ENCODE measurements at regions not wholly inside any gene's neighbourhood (a gene's known extent, or its start where the extent isn't known, plus 50 kb on each side); places are given as distances from the start of the nearest gene placed in this dataset.

- DNase-seq: no peak
These were observed 668.2 kb downstream of the CCSER2 start for GRCh38 chr10:84996580-84996979.

GRCh38 chr10:84997870-84998269 is 669.5 kb downstream of the CCSER2 start:
- DNase-seq: no peak

- no peak for DNase-seq
These were observed 671.5 kb downstream of the CCSER2 start for GRCh38 chr10:84999929-85000328.

GRCh38 chr10:85003083-85003482 is 674.7 kb downstream of the CCSER2 start:
- DNase-seq: no peak

GRCh38 chr10:85008488-85009184 is 680.2 kb downstream of the CCSER2 start:
- no peak for DNase-seq

GRCh38 chr10:85012305-85012704 is 683.9 kb downstream of the CCSER2 start:
- DNase-seq: no peak

- DNase-seq: no peak
These were observed 698.6 kb downstream of the CCSER2 start for GRCh38 chr10:85026878-85027467.

- no peak for DNase-seq
These were observed 704.6 kb downstream of the CCSER2 start for GRCh38 chr10:85032981-85033380.

- DNase-seq: no peak
These were observed 708.3 kb downstream of the CCSER2 start for GRCh38 chr10:85036661-85037060.

- DNase-seq: no peak
These were observed 710.9 kb downstream of the CCSER2 start for GRCh38 chr10:85039311-85039710.

GRCh38 chr10:85043207-85043606 is 714.8 kb downstream of the CCSER2 start:
- no peak for DNase-seq

GRCh38 chr10:85045046-85045445 is 716.7 kb downstream of the CCSER2 start:
- DNase-seq: no peak

GRCh38 chr10:85047170-85047834 is 718.9 kb downstream of the CCSER2 start:
- DNase-seq: no peak

- no peak for DNase-seq
These were observed 719.6 kb downstream of the CCSER2 start for GRCh38 chr10:85047979-85048378.

GRCh38 chr10:85048644-85049043 is 720.3 kb downstream of the CCSER2 start:
- no peak for DNase-seq

- DNase-seq: no peak
These were observed 732.6 kb downstream of the CCSER2 start for GRCh38 chr10:85060944-85061343.

- no peak for DNase-seq
These were observed 733.0 kb downstream of the CCSER2 start for GRCh38 chr10:85061401-85061800.

GRCh38 chr10:85067955-85068354 is 739.6 kb downstream of the CCSER2 start:
- DNase-seq: no peak

- DNase-seq: no peak
These were observed 752.5 kb downstream of the CCSER2 start for GRCh38 chr10:85080934-85081333.

- no peak for DNase-seq
These were observed 770.6 kb downstream of the CCSER2 start for GRCh38 chr10:85098835-85099521.

GRCh38 chr10:85100495-85100894 is 772.1 kb downstream of the CCSER2 start:
- DNase-seq: no peak

- no peak for DNase-seq
These were observed 777.3 kb downstream of the CCSER2 start for GRCh38 chr10:85105614-85106255.
